Stimulated activated CD4-positive, alpha-beta T cell treated with anti-CD3 and anti-CD28 coated beads, Interleukin-12 subunit alpha, Interleukin-12 subunit beta, amount 100 ng/mL, for 48 hours (primary cell): ENCODE measurements at regions not wholly inside any gene's neighbourhood (a gene's known extent, or its start where the extent isn't known, plus 50 kb on each side); places are given as distances from the start of the nearest gene placed in this dataset.

Experiments used
- DNase-seq, 3 donors: peaks; one replicate each; pipeline ENCODE4 v3.0.0-alpha.2; 2020; ENCODE audit warnings: low read depth in 2 of 3, low spot score in 1 of 3

DNA sequence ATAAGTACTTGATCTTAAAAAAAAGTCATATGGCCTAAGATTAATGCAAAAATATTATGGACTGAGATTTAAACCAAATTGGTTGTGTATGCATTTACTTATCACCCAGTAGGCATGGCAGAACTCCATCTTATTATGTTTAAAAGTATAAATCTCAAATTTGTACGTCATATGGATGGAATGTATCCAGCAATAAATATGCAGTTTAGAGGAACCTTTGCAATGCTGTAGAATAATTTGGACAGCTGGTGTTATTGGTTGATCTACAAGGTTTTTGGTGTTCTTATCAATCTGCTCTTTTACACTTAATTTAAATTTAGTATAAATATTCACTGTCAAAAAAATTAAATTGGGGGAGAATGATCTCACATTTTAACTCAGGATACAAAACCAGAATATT, 640.2 kb downstream of the SATB2 start:
- no peak for DNase-seq

DNA sequence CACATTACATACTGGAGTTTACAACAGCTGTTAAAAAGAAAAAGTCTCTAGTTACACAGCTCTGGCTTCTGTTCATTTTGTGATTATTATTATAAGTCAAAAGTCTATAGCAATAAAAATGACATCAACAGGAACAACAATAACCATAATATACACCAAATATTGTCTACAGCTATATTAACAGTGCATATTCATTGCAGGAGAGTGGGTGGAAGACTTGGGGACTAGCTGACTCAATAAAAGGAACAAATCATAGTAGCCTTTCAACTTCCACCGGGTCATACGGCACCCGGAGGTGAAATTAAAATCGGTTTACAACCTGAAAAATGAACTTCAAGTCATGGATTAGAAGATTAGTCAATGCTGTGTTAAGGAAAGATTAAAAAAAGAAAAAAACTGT, 642.1 kb downstream of the SATB2 start:
- no peak for DNase-seq

DNA sequence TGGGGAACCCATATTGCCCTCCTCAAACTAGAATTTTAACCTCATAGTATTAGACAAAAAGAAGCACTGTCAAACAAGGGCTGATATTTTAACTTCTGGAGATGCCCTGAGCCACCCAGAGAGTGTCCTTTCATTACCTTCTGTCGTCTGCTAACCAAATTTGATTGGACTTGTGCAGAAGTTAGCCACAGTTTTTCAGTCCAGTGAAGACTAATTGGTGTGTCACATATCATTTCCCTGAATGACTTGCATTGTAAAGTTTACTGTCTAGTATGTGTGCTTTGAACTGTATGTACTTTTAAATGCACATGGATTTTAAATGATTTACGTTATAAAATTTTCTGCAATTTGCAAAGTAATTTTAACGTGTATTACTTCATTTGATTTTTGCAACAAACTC, 646.5 kb downstream of the SATB2 start:
- no peak for DNase-seq

DNA sequence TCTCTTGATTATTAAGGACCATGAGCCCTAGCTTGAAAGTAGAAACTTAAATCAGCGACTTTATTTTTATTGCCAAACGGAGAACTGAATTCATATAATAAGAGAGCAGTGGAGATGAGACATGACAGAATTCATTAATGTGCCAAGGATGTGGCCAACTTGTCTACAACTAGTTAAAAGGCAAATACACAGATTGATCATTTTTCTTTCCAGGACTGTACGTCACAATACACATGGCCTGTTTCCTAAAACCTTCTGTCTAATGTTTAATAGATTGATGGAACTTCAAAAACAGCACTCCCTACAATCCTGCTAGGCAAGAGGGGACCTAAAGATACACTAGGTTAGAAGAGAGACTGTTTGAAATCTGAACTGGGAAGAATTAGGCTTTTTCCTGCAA, 647.8 kb downstream of the SATB2 start:
- DNase-seq = no peak

DNA sequence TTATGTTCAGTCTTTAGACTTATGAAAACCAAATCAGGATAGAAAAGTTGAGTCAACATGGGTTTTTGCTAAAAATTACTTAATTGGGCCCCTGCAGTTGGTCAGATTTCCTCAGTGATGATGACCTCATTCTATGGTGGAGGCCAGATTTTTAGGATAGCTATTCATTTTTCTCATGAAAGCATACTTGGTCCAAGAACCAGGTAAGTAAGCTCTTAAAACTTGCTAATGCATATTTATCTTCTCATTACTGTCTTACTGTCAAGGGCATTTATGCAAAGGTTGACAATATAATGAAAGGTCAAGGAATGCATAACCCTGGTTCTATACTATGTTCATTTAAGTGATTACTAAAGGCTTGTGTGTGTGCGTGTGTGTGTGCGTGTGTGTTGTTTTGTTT, 650.6 kb downstream of the SATB2 start:
- no peak for DNase-seq

DNA sequence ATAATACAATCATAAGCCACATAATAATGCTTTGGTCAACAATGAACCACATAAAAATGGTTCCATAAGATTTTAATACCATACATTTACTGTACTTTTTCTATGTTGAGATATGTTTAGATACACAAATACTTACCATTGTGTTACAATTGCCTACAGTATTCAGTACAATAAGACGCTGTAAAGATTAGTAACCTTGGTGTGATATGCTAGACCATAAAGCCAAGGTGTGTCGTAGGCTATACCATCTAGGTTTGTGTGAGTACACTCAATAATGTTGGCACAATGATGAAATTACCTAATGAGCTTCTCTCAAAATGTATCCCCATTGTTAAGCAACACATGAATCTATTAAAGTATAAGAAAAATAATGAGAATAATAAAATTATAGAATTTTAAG, 662.3 kb downstream of the SATB2 start:
- no peak for DNase-seq

DNA sequence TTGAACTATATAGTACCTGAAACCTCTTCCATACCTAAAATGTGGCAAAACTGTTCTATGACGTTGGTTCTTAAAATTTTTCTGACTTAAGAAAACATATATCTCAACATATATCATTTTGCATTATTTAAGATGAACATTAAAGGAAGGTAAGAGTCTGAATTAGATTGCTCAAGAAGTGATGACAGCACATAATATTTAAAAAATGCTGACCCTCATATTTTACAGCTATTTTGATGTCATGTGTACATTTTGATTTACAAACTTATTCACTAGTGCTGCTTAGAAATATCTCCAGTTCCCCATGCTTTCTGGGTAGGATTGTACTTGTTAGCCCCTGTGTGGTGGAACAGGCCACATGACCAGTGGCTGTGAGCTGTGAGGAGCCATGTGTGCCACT, 666.1 kb downstream of the SATB2 start:
- DNase-seq = no peak

DNA sequence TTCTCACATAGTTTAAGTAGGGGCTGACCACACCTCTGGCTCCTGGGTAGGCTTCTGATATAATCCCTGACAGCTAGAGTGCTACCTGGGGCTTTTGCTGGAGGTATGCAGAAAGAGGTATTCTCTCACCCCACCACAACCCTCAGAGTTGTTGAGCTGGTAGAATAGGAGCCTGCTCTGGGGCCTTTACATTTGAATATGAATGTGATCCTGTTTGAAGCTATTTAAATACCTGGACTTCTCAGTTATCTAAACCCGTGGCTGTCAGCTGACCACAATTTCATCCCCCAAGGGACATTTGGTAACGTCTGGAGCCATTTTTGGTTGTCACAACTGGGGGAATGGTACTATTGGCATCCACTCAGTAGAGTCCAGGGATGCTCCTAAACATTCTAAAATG, 669.1 kb downstream of the SATB2 start:
- no peak for DNase-seq

DNA sequence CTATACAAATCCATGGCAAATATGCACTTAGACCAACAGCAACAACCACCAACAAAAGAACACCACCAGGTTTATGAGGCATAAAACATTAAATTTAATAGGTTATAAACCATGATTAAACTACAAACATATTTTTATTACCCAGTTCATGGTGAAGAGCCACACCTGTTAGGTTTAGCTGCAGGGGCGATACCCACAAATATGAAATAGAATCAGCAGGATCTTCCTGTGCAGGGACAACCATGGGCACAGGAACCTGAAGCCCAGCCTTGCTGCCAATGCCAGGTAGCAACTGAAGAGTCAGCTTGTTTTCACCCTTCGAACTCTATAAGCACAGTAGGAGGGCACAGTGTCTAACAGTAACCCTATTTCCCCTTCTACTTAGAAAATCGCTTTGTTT, 675.0 kb downstream of the SATB2 start:
- no peak for DNase-seq

DNA sequence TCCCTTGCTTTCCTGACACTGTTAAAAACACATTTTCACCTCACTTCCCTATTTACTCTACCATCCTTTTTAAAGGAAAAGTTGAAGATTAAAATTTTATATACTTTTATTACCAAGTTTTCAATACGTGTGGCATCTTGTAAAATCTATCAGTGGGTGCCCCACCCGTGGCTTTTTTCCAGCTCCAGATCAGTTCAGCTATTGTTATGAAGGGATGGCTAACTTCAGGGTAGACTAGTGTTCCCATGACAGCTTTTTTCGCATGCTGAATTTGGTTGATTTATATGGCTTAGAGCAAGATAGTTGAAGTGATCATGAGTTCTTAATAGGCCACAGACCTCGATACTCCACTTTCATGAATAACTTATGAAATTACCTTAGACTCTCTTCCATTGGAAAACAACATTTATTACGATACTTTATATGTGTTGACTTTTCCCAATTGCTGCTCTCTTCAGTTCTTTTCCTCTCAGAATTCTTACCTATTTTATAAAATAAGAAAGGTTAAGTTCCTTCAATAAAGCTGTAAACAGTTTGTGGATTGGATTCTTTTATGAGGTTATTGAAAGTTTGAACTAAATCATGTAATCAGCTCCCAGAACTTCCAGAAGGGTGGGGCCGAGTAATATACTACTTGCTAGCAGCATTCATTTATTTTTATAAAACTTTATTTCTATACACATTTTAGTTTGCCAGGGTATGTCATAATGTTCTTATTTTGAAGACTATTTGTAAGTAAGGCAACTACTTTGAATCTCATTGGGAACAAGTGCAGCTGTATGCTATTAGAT, 680.9 kb downstream of the SATB2 start:
- DNase-seq = no peak

DNA sequence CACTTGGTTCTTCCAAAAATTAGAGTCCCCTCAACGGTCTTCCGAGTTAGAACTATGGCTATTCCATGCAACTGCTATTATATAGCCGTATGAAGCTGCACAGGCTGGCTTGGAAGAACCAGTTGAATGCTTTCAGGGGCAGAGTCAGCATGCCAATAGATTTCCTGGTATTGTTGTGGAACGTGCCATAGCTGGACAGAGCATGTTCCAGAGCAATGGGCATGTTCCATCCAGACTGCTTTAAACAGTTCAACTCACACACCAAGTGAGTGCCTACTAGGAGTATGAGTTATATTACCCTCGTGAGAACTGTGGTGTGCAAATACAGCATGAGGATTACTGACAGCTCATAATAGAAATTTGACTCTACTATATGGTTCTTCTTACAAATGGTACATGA, 682.0 kb downstream of the SATB2 start:
- no peak for DNase-seq

DNA sequence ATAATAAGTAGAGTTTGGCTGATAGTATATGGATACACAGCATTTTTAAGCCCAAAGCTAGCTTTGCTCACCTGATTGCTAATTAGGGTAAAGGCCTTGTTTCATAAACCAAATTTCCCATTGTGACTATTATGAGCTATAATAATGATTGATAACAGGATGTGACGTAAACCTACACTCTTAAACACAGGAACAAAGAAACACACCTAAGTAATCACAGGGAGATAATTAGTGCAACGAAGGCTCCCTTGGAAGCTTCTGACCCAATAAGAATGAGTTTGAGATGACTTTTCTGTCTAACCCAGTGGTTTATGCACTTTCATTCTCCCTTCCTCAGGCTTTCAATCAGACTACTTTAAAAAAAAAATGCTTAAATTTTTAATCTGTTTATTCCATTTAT, 683.2 kb downstream of the SATB2 start:
- DNase-seq = no peak

DNA sequence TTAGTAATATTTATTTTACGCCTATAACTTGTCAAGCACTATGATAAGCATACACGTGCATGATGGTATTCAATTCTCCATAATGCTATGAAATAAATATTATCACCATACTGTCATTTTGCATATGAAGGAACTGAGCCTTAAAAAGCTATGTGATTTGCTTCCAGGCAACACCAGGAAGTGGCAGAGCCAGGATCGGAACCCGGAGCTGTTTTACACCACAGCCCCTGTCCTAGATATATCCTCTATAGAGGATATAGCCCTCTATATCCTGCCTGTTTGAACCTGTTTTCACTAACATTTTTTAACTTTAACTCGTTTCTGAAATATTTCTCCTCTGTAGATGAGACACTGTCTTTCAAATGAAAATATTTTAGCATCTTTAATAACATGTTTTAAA, 690.0 kb downstream of the SATB2 start:
- no peak for DNase-seq

DNA sequence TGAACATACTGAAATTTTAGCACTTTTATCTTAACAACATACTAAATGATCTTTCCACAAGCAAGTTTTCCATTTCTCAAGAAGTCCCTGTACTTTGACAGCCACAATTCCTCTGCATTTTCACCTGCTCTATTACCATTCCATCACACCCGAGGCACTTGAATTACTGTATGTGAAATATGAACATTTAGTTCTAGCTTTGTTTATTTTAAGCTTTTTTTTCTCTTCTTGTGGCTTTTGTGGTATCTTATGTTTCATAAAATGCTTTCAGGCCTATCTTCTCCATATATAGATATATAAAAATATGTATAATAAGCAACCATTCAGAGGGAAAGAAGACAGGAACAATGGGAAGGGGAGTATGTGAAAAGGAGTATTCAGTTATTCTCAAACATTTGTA, 693.9 kb downstream of the SATB2 start:
- DNase-seq = no peak

DNA sequence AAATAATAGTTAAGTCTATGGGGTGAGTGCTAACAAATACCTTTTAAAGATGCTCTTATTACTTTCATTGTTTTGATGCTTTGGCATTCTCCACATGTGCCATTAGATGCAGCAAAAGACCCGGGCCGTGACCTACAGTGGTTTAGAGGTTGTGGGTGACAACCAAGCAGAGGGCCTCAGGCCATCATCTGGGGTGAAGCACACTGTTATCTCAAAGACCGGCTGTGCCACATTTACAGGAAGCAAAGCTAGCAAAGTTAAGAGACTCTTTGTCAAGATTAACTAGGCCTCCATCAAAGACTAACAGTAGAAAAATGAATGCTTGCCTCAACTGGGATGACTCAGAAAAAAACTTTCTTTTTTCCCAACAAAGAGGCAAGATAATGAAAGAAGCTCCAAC, 695.3 kb downstream of the SATB2 start:
- no peak for DNase-seq

DNA sequence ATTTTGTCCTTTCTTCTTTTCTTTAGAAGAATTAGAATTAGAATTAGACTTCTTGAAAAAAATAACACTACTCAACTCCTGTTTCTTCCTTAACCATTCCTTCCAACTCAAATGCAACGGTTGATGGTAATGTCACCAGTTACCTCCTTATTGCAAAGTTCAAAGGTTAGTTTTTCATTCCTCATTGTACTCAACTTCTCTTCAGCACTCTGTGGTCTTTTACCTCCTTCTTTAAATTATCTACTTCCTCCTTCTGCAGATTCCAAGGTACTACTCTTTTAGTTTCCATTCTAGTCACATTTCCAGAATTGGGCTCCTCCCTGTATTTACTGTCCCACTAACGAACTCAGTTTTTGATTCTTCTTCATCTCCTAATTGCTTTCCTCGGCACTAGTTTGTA, 700.7 kb downstream of the SATB2 start:
- DNase-seq = no peak

DNA sequence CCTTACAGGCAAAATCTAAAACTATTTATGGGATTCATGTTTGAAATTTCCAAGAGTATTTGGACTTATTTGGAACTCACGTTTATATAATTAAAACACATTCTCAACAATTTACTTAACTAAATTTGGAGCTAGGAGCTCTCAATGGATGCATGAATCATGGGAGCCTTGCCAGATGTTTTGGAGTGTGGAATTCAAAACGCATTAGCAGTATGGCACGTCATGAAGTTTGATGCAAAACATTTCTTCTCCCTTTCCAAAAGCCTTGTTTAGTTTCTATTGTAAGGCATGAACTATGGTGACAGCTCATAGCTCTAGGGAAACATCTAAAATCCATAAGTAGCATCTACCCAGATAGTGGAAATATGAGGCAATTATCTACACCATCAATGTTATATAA, 701.6 kb downstream of the SATB2 start:
- DNase-seq = no peak

DNA sequence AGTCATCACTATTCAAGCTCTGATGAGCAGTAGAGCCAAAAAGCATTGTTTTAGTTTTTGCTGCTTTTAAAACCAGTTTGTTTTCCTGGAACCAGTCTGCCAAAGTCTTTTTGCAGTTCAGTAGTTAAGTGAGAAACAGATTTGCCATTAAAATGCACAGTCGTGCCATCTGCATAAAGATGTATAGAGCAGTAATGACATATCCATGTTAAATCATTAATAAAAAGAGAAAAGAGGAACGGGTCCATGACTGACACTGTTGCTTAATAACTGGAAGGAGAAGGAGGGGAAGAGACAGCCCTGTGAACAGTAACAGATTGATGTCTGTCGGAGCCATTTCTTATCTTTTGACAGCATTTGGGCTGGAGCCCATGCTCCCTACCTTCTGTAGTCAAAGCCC, 704.6 kb downstream of the SATB2 start:
- no peak for DNase-seq

DNA sequence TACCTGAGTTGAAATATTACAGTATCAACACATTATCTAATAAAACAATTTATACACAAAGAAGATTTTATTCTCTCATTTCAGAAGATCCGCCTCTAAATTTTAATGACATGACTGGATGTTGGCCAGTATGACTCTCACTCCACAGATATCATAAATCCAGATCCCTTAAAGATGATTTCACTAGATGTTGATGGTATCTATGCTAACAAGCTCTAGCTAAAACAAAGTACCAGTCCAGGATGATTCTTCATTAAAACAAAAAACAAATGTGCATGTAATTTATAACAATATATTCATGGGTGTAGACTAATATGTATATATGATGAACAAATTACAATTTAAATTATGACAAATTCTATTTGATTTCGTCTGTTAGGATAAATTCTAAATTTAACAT, 708.4 kb downstream of the SATB2 start:
- DNase-seq = no peak

DNA sequence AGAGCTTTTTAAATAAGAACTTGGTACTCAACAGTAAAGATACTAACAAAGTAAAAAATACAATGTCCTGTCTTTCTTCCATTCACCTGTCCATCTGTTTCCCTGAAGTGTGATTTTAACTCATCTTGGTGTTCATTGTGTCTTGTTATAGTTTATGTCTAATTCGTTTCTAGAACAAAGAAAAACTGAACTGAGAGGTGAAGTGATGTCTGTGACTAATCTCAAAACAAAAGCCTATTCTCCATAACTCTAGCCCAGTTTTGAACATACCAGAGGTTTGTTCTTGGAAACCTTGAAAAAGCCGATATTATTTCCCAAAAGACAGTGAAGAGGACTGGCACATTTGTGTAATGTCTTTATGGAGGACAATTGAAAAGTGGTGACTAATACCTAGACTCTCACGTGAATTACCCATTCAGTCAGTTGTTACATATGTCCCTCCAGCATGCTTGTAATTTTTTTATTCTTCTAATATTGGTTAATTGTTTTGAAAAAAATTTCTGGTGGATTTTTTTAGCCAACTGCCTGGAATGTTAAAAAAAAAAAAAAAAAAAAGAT, 725.8 kb downstream of the SATB2 start:
- DNase-seq = no peak

DNA sequence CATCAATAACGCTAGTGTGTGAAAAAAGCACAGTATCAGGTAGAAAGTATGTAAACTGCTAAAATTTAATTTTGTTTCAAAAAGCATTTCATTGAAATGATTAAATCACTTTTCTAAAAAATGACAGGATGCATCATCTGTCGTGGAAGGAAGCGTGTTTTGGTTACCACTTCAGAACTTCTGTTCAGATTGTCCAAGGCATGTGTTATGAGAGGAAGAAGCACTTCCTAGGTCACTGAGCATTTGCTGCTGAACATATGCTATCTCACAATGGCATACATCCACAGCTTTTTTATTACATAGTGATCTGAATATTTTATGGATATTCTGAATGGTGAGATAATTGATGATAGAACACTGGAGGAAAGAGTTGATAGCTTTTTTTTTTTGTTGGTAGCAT, 737.5 kb downstream of the SATB2 start:
- DNase-seq = no peak

DNA sequence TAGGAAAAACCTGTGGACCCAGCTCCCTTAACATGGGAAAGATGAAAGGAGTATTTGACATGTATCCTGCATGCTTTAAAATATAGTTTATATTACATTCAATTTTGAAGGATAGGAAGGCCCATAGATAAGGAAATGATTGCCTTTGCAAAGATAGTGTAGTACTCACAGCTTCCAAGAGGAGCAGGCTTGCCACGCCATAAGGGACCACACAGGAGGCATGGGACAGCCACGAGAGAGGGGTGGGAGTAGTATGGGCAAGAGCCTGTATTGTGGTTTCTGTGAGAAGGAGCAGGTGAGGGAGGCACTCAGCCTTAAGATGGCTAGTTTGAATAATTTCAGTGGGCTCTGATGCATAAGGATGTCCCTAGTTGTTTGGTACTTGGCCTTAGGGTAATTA, 740.3 kb downstream of the SATB2 start:
- DNase-seq = no peak

DNA sequence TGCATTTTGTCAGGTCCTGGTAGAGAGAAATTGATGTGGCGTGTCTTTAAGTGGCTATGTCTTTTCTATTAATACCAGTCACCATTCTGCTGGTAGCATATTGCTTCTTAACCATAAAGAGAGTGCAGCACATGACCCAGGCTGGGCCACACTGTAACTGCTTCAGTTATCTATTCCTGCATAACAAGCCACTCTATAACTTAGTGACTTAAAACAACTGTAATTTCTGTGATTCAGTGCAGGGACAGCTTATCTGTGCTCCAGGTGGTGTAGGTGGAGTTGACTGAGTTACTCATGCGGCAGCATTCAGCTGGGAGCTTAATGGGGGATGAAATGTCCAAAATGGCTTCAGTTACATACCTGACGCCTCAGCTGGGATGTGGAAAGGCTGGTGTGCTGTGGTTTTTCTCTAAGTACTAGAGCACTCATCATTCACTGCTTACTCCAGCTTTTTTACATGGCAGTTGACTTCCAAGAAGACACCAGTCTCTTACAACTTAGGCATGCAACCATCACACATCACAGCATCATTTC, 742.4 kb downstream of the SATB2 start:
- no peak for DNase-seq
